Prostate gland (tissue), 2 donors: ENCODE measurements at regions not wholly inside any gene's neighbourhood (a gene's known extent, or its start where the extent isn't known, plus 50 kb on each side); places are given as distances from the start of the nearest gene placed in this dataset.
A peak's percentile ranks its signal among the peaks of the same experiment; 100 is the strongest.

ENCODE experiments used
- DNase-seq: peaks from one replicate; pipeline ENCODE4 v3.0.0-alpha.2; 2019; ENCODE audit warnings: low spot score
- H3K27ac ChIP-seq, 2 donors: fragments of 200-600 bp; sonication (generic); 2 replicates each; pipeline ENCODE4 v1.5.1; 2017 to 2019
- H3K27me3 ChIP-seq: fragments of 200-600 bp; sonication (generic); replicated peaks from 2 replicates; pipeline ENCODE4 v1.5.1; 2019; ENCODE audit not compliant: insufficient read depth
- H3K36me3 ChIP-seq, 2 donors: fragments of 200-600 bp; sonication (generic); 1 replicate in 1 of 2; 2 replicates in 1 of 2; pipeline versions ENCODE4 v1.5.1 to v1.8.1; 2017 to 2019
- H3K4me1 ChIP-seq: fragments of 200-600 bp; sonication (generic); replicated peaks from 2 replicates; pipeline ENCODE4 v1.5.1; 2019
- H3K4me3 ChIP-seq, 2 donors: fragments of 200-600 bp; sonication (generic); 2 replicates each; pipeline ENCODE4 v1.5.1; 2017 to 2019
- H3K9me3 ChIP-seq: fragments of 200-600 bp; sonication (generic); 2 replicates; pipeline ENCODE4 v1.5.1; 2017
- CTCF ChIP-seq, 4 experiments: fragments of 200-600 bp in 2 of 4; fragments of 450-650 bp in 2 of 4; sonication (generic) in 2 of 4; IDR thresholded peaks; 1 replicate in 3 of 4; 2 replicates in 1 of 4; pipeline ENCODE4 v1.5.1; 2016 to 2019; ENCODE audit warnings: antibody characterized with exemption in 4 of 4, mild to moderate bottlenecking in 2 of 4, moderate library complexity in 2 of 4
- POLR2A ChIP-seq: fragments of 450-650 bp; IDR thresholded peaks from one replicate; pipeline ENCODE4 v1.6.1; 2016; ENCODE audit warnings: antibody characterized with exemption, mild to moderate bottlenecking
- POLR2AphosphoS5 ChIP-seq: sonication (generic); formaldehyde crosslinking; IDR thresholded peaks from one replicate; pipeline ENCODE4 v1.6.1; 2017; ENCODE audit warnings: antibody characterized with exemption
- WGBS: methylation state at CpG from one replicate; pipeline ENCODE4 v1.1.5; 2018; 5-methylcytosine and 5-hydroxymethylcytosine counted together
- intact Hi-C: fragments of 100-400 bp; cut with DNase I; formaldehyde crosslinking; loops from one replicate; pipeline ENCODE4 v1.14.2; 2022

DNA sequence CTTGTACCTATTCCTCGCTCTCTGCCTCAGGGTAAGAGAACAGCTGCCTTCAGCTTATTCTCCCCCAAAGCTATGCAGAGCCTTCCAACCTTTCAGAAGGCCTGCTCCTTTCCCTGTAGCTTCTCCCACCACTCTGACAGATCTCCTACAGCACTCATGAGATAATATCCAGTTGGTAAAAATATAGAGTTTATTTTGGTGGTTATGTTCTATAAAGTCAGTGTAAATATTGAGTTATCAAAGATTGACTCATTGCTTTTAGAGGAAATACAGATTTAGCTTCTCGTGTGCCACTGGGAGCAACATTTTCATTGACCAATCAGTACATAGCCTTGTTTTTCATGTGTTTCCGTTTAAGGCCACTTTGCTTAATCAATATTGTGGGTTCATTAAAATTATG, 216.2 kb upstream of the TECRL start:
- TF ChIP-seq CTCF (IDR thresholded peaks at IDR 0.05): no peak
- peak; percentile 22 for TF ChIP-seq POLR2AphosphoS5
- H3K4me3 ChIP-seq: no peak overlapping the region
- 72% methylated on average over 3 of the region's 3 CpGs for WGBS

GRCh38 chr4:64617800-64618199, 208.6 kb upstream of the TECRL start:
- no peaks in the 10 kb centered on the region for H3K9me3 ChIP-seq
- 12% methylated on average over 3 of the region's 3 CpGs for WGBS
- intact Hi-C loops: no loop called here
- H3K4me3 ChIP-seq: no peak overlapping the region
- no peak for DNase-seq
- no peaks in the 10 kb centered on the region for H3K4me1 ChIP-seq
- TF ChIP-seq POLR2A: no peak
- TF ChIP-seq CTCF (IDR thresholded peaks at IDR 0.05): peak in 1 of 4 experiments; percentile 26
- no peak for TF ChIP-seq POLR2AphosphoS5
- no peak overlapping the region for H3K27ac ChIP-seq
- H3K27me3 ChIP-seq: no peaks in the 10 kb centered on the region
- H3K36me3 ChIP-seq: no peaks in the 10 kb centered on the region

More for the DNA sequence above, 216.2 kb upstream of the TECRL start:
- Histone ChIP-seq H3K36me3 (no peaks in the 10 kb centered on the region), H3K27ac (peak overlapping the region in 1 of 2 donors; percentile 51), H3K9me3 (no peaks in the 10 kb centered on the region), H3K4me1 (no peaks in the 10 kb centered on the region), H3K27me3 (no peaks in the 10 kb centered on the region)
- intact Hi-C loops: no loop called here
- DNase-seq: no peak

GRCh38 chr4:64614276-64614675, 205.0 kb upstream of the TECRL start:
- no peak for DNase-seq
- intact Hi-C loops: no loop called here
- H3K27me3 ChIP-seq: no peaks in the 10 kb centered on the region
- no peak overlapping the region for H3K4me3 ChIP-seq
- H3K27ac ChIP-seq: no peak overlapping the region
- H3K9me3 ChIP-seq: no peaks in the 10 kb centered on the region
- H3K4me1 ChIP-seq: no peaks in the 10 kb centered on the region
- TF ChIP-seq POLR2A (no peak), POLR2AphosphoS5 (no peak), CTCF (IDR thresholded peaks at IDR 0.05) (no peak)
- WGBS: 64% methylated on average over 4 of the region's 4 CpGs
- no peaks in the 10 kb centered on the region for H3K36me3 ChIP-seq

GRCh38 chr4:64613046-64613445, 203.8 kb upstream of the TECRL start:
- H3K27me3 ChIP-seq: no peaks in the 10 kb centered on the region
- TF ChIP-seq POLR2A (no peak), CTCF (IDR thresholded peaks at IDR 0.05) (no peak), POLR2AphosphoS5 (no peak)
- no peak overlapping the region for H3K4me3 ChIP-seq
- no peak overlapping the region for H3K27ac ChIP-seq
- no peaks in the 10 kb centered on the region for H3K36me3 ChIP-seq
- intact Hi-C loops: no loop called here
- WGBS: 66% methylated on average over 2 of the region's 2 CpGs
- H3K9me3 ChIP-seq: no peaks in the 10 kb centered on the region
- no peaks in the 10 kb centered on the region for H3K4me1 ChIP-seq
- no peak for DNase-seq

- Histone ChIP-seq H3K27me3 (no peaks in the 10 kb centered on the region), H3K27ac (no peak overlapping the region), H3K9me3 (no peaks in the 10 kb centered on the region), H3K36me3 (no peaks in the 10 kb centered on the region), H3K4me1 (no peaks in the 10 kb centered on the region), H3K4me3 (no peak overlapping the region)
- DNase-seq: no peak
- intact Hi-C loops: no loop called here
- TF ChIP-seq POLR2AphosphoS5 (no peak), POLR2A (no peak), CTCF (IDR thresholded peaks at IDR 0.05) (no peak)
- WGBS: 50% methylated on average over 1 of the region's 1 CpG
These were observed 188.8 kb upstream of the TECRL start for GRCh38 chr4:64598066-64598465.
